ENCODE measurements at regions not wholly inside any gene's neighbourhood (a gene's known extent, or its start where the extent isn't known, plus 50 kb on each side); places are given as distances from the start of the nearest gene placed in this dataset.
"Not testable (repeated sequence)": the region's sequence is repeated elsewhere in the genome, so short reads cannot be mapped to it uniquely, and the experiment has no call there.

- no peak for DNase-seq (ENCODE audit: low read depth in 2 of 2, low spot score in 1 of 2)
Measured at GRCh38 chr9:79408200-79408599, 163.6 kb upstream of the TLE4 start.

- no peak for DNase-seq (ENCODE audit: low read depth in 2 of 2, low spot score in 1 of 2)
Measured at GRCh38 chr9:79408617-79409016, 163.1 kb upstream of the TLE4 start.

GRCh38 chr9:79409182-79409823 is 162.5 kb upstream of the TLE4 start:
- no peak for DNase-seq (ENCODE audit: low read depth in 2 of 2, low spot score in 1 of 2)

- no peak for DNase-seq (ENCODE audit: low read depth in 2 of 2, low spot score in 1 of 2)
Measured at GRCh38 chr9:79425840-79426239, 145.9 kb upstream of the TLE4 start.

- no peak for DNase-seq (ENCODE audit: low read depth in 2 of 2, low spot score in 1 of 2)
Measured at GRCh38 chr9:79428422-79428821, 143.3 kb upstream of the TLE4 start.

GRCh38 chr9:79430619-79431018 is 141.1 kb upstream of the TLE4 start:
- no peak for DNase-seq (ENCODE audit: low read depth in 2 of 2, low spot score in 1 of 2)

- no peak for DNase-seq (ENCODE audit: low read depth in 2 of 2, low spot score in 1 of 2)
Measured at GRCh38 chr9:79431019-79431679, 140.6 kb upstream of the TLE4 start.

GRCh38 chr9:79432485-79432884 is 139.3 kb upstream of the TLE4 start:
- DNase-seq (ENCODE audit: low read depth in 2 of 2, low spot score in 1 of 2) = no peak

- no peak for DNase-seq (ENCODE audit: low read depth in 2 of 2, low spot score in 1 of 2)
Measured at GRCh38 chr9:79433703-79434102, 138.1 kb upstream of the TLE4 start.

GRCh38 chr9:79439221-79439620 is 132.5 kb upstream of the TLE4 start:
- DNase-seq (ENCODE audit: low read depth in 2 of 2, low spot score in 1 of 2) = not testable (repeated sequence)

- no peak for DNase-seq (ENCODE audit: low read depth in 2 of 2, low spot score in 1 of 2)
Measured at GRCh38 chr9:79446523-79447307, 125.0 kb upstream of the TLE4 start.

- DNase-seq (ENCODE audit: low read depth in 2 of 2, low spot score in 1 of 2) = no peak
Measured at GRCh38 chr9:79447308-79447605, 124.5 kb upstream of the TLE4 start.

- DNase-seq (ENCODE audit: low read depth in 2 of 2, low spot score in 1 of 2) = no peak
Measured at GRCh38 chr9:79447762-79448161, 124.0 kb upstream of the TLE4 start.

GRCh38 chr9:79452265-79452664 is 119.5 kb upstream of the TLE4 start:
- DNase-seq (ENCODE audit: low read depth in 2 of 2, low spot score in 1 of 2) = no peak

- no peak for DNase-seq (ENCODE audit: low read depth in 2 of 2, low spot score in 1 of 2)
Measured at GRCh38 chr9:79461712-79462111, 110.1 kb upstream of the TLE4 start.

GRCh38 chr9:79465156-79465555 is 106.6 kb upstream of the TLE4 start:
- DNase-seq (ENCODE audit: low read depth in 2 of 2, low spot score in 1 of 2) = no peak

- no peak for DNase-seq (ENCODE audit: low read depth in 2 of 2, low spot score in 1 of 2)
Measured at GRCh38 chr9:79469164-79469563, 102.6 kb upstream of the TLE4 start.

GRCh38 chr9:79470954-79471353 is 100.8 kb upstream of the TLE4 start:
- DNase-seq (ENCODE audit: low read depth in 2 of 2, low spot score in 1 of 2) = no peak

- DNase-seq (ENCODE audit: low read depth in 2 of 2, low spot score in 1 of 2) = no peak
Measured at GRCh38 chr9:79471580-79472543, 99.9 kb upstream of the TLE4 start.

GRCh38 chr9:79473704-79474103 is 98.1 kb upstream of the TLE4 start:
- no peak for DNase-seq (ENCODE audit: low read depth in 2 of 2, low spot score in 1 of 2)

GRCh38 chr9:79477241-79477840 is 94.4 kb upstream of the TLE4 start:
- no peak for DNase-seq (ENCODE audit: low read depth in 2 of 2, low spot score in 1 of 2)
